WI38 (cell line): ENCODE measurements at regions not wholly inside any gene's neighbourhood (a gene's known extent, or its start where the extent isn't known, plus 50 kb on each side); places are given as distances from the start of the nearest gene placed in this dataset.

Experiments used
- H3K4me3 ChIP-seq: 2 replicates; pipeline ENCODE4 v1.5.1; 2011; ENCODE audit warnings: low read depth, mild to moderate bottlenecking, control low read depth, low read length
- CTCF ChIP-seq: IDR thresholded peaks from 2 replicates; pipeline ENCODE4 v1.5.1; 2012; ENCODE audit warnings: low read depth, mild to moderate bottlenecking, control low read depth, low read length

GRCh38 chr2:204205538-204205937, 269.0 kb downstream of the ICOS start:
- TF ChIP-seq CTCF = no peak
- no peak overlapping the region for H3K4me3 ChIP-seq

GRCh38 chr2:204207866-204208265, 271.3 kb downstream of the ICOS start:
- no peak overlapping the region for H3K4me3 ChIP-seq
- no peak for TF ChIP-seq CTCF

- no peak overlapping the region for H3K4me3 ChIP-seq
- TF ChIP-seq CTCF = no peak
Observed at GRCh38 chr2:204213588-204213987, 277.0 kb downstream of the ICOS start.

GRCh38 chr2:204218040-204218439, 281.5 kb downstream of the ICOS start:
- no peak overlapping the region for H3K4me3 ChIP-seq
- TF ChIP-seq CTCF = no peak

GRCh38 chr2:204219196-204219595, 282.6 kb downstream of the ICOS start:
- no peak for TF ChIP-seq CTCF
- H3K4me3 ChIP-seq = no peak overlapping the region

- H3K4me3 ChIP-seq = no peak overlapping the region
- no peak for TF ChIP-seq CTCF
Observed at GRCh38 chr2:204220896-204221295, 284.3 kb downstream of the ICOS start.

- no peak for TF ChIP-seq CTCF
- no peak overlapping the region for H3K4me3 ChIP-seq
Observed at GRCh38 chr2:204223046-204223445, 286.5 kb downstream of the ICOS start.
